ENCODE measurements at regions not wholly inside any gene's neighbourhood (a gene's known extent, or its start where the extent isn't known, plus 50 kb on each side); places are given as distances from the start of the nearest gene placed in this dataset.
"Not testable (repeated sequence)": the region's sequence is repeated elsewhere in the genome, so short reads cannot be mapped to it uniquely, and the experiment has no call there.

DNA sequence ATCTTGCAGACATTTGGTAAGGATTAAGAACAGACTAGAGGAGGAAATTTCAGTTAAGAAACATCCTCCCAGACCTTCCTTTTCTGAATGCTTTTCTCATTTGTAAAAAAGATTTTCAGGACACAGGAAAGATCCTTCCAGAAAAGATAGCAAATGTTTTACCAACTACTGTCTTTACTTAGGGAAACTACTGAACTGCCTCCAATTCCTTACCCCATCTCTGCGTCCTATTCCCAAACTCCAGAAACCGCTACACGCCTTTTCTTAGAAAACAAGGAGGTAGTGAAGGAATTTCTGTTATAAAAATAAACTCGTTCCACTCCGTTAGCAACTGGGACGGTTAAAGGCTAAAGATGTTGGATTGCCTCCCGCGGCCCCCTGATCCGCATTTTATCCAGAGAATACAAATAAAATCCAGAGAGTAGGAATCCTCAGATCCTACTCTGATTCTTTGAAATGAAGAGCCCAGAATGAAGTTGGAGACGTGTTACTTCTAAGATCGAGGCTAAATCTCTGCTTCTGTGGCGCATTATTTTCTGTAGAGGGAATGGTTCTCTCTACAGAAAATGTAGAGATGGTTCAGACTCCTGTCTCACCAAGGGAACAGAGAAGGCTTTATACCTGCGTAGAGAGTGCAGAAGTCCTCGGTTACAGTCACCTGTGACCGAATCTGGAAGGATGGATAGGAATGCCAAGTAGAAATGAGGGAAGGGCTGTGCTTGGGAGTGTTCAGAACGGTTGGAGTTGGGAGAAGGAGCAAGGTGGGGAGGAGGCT lies 133.0 kb downstream of the GPX5 start:
- no peak for DNase-seq (ENCODE audit: low read depth)

DNA sequence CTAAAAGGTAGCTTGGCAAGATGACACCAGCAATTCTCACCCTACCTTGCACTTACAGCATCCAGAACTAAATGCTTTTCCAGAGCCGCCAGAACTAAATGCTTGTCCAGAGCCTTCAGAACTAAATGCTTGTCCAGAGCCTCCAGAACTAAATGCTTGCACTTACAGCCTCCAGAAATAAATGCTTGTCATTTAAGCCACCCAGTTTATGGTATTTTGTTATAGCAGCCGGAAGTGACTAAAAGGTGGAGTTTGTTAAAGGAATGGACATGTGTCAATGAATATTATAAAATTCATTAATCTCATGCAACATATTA lies 133.5 kb downstream of the GPX5 start:
- DNase-seq (ENCODE audit: low read depth) = no peak

DNA sequence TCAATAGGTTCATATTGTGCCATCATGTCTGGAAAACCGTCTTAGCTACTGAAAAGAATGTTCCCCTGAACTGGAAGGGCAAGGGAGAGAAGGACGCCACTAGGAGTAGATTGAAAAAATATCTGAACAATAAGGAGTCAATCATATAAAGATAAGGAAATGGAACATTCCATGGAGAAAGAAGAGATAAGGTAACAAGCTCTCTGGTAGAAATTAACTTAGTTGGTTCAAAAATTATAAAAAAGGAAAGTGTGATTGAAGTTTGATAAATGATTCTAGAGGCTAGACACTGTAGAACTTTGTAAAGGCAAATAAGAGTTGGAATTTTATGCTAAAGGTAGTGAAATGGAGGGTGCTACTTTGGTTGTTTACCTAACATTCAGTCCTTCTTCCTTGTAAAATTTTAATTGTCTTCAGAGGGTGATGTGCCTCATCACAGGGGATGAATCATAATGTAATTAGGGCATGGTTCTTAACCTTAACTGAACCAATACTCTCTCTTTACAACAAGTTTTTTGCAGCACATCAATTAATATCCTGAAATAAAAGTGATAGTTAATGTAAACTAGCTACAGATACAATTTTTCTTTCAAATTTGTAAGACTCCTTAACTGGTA lies 135.5 kb downstream of the GPX5 start:
- no peak for DNase-seq (ENCODE audit: low read depth)

DNA sequence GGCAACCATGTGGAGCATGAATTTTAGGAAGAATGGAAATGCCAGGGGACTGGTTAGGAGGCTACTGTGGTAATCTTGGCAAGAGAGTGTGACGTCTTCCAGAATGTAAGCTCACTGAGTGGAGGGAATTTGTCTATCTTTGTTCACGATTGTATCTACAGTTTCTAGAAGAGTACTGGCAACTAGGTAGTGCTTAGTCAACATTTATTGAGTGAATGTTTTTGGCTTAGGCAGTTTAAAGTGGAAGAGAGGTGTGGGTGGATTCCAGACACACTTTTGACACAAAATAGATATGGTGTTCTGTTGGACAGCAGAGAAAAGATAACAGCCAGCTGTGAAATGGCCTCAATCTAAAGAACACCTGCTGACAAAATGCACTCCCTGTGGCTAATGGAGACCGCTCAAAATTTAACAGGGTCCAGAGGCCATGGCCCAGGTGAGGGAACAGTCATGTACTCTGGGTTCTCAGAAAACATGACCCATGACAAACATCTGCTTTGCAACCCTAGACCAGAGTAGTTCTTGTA lies 139.3 kb downstream of the GPX5 start:
- no peak for DNase-seq (ENCODE audit: low read depth)

DNA sequence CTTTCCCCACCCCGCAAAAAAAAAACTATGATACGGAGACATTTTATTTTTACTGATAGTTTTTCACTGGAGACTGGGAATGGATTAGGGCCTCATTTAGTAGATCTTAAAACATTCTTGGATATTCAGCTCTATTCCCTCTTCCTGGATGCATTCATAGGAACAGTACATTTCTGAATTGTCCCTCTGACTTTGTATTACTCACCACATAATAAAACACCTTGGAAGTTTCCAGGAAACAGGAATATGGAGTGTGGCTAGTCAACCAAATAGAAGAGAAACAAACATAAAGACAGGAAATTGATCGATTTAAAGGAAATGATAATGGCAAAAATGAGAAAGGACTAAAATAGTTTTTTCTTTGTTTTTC lies 147.7 kb downstream of the GPX5 start:
- no peak for DNase-seq (ENCODE audit: low read depth)

DNA sequence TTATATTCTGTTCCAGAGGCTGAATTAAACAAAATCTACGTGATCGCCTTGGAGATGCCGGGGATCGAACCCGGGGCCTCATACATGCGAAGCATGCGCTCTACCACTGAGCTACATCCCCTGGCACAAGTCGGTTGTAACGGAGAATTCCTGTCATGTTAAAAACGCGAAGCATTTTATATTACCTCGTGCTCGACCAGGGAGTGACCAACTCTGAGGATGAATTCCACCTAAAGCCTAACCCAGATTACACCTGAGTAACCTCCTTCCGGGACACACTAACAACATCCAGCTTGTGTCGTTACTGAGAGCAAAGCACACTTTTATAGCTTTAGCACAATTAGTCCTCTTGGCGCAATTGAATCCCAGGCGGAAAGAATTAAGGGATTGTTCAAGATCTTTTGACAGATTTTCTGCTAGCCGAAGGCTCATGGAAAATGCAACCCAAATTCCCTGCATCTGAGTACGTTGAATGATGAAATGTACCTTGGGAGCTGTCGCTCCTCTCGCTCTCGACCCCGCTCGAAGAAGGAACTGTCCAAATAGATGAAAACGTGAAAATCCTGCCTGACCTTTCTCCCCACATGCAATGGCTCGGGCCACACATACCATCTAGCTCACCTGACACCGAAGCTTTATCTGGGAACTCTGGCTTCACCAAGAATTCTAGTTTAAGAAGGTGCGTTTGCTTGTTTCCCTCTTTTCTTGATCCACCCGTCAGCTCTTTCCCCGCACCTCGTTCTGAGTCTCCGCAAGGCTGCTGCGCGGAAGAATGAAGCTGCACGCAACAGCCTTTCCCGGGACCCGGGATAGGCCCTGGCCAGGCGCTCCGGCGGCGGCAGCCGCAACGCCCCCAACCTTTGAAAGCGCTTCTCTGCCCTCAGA lies 148.3 kb downstream of the GPX5 start:
- peak; percentile 20 for DNase-seq (ENCODE audit: low read depth)

DNA sequence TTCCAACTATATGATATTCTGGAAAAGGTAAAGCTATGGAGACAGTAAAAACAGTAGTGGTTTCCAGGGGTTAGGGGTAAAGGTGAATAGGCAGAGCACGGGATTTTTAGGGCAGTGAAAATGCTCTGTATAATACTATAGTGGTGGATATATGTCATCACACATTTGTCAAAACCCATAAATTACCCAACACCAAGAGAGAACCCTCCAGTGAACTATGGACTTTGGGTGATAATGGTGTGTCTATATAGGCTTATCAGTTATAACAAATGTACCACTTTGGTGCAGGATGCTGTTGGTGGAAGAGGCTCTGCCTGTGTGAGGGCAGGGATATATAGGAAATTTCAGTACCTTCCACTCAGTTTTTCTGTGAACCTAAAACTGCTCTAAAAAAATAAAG lies 149.9 kb downstream of the GPX5 start:
- DNase-seq (ENCODE audit: low read depth) = no peak

DNA sequence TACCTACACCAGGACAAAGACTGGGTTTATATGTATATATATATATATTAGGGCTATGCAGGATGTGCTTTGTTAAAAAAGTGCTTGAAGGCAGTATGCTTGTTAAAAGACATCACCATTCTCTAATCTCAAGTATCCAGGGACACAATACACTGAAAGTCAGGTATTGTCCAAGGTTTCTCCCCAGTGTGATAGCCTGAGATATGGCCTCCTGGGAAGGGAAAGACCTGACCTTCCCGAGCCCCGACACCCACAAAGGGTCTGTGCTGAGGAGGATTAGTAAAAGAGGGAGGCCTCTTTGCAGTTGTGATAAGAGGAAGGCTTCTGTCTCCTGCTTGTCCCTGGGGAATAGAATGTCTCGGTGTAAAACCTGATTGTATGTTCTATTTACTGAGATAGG lies 156.9 kb downstream of the GPX5 start:
- no peak for DNase-seq (ENCODE audit: low read depth)

DNA sequence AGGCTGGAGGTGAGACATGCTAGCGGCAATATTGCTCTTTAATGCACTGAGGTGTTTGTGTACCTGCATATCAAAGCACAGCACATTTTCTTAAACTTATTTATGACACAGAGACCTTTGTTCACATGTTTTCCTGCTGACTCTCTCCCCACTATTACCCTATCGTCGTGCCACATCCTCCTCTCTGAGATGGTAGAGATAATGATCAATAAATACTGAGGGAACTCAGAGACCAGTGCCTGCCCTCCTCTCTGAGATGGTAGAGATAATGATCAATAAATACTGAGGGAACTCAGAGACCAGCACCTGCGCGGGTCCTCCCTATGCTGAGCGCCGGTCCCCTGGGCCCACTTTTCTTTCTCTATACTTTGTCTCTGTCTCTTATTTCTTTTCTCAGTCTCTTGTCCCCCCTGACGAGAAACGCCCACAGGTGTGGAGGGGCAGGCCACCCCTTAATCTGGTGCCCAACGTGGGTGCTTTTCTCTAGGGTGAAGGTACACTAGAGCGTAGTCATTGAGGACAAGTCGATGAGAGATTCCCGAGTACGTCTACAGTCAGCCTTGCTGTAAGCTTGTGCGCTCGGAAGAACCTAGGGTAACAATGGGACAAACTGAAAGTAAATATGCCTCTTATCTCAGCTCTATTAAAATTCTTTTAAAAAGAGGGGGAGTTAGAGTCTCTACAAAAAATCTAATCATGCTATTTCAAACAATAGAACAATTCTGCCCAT lies 157.4 kb downstream of the GPX5 start:
- DNase-seq (ENCODE audit: low read depth) = not testable (repeated sequence)

DNA sequence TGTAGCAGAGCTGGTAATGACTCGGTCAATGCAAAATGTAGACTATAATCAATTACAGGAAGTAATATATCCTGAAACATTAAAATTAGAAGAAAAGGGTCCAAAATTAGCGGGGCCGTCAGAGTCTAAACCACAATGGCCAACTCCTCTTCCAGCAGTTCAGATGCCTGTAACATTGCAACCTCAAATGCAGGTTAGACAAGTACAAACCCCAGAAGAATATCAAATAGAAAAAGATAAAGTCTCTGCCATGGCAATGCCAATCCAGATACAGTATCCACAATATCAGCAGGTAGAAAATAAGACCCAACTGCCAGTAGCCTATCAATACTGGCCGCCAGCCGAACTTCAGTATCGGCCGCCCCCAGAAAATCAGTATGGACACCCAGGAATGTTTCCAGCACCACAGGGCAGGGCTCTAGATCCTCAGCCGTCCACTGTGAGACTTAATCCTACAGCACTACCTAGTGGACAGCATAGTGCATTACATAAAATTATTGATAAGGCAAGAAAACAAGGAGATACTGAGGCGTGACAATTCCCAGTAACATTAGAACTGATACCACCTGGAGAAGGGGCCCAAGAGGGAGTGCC lies 158.4 kb downstream of the GPX5 start:
- peak; percentile 22 for DNase-seq (ENCODE audit: low read depth)

DNA sequence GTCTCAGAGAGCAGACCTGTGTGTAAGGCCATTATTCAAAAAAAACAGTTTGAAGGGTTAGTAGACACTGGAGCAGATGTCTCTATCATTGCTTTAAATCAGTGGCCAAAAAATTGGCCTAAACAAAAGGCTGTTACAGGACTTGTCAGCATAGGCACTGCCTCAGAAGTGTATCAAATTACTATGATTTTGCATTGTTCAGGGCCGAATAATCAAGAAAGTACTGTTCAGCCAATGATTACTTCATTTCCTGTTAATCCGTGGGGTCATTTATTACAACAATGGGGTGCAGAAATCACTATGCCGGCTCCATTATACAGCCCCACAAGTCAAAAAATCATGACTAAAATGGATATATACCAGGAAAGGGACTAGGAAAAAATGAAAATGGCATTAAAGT lies 160.3 kb downstream of the GPX5 start:
- DNase-seq (ENCODE audit: low read depth) = not testable (repeated sequence)

DNA sequence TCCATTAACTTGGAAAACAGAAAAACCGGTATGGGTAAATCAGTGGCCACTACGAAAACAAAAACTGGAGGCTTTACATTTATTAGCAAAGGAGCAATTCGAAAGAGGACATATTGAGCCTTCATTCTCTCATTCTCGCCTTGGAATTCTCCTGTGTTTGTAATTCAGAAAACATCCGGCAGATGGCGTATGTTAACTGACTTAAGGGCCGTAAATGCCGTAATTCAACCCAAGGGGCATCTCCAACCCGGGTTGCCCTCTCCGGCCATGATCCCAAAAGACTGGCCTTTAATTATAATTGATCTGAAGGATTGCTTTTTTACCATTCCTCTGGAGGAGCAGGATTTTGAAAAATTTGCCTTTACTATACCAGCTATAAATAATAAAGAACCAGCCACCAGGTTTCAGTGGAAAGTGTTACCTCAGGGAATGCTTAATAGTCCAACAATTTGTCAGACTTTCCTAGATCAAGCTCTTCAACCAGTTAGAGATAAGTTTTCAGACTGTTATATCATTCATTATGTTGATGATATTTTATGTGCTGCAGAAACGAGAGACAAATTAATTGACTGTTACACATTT lies 160.9 kb downstream of the GPX5 start:
- DNase-seq (ENCODE audit: low read depth) = peak; percentile 42

DNA sequence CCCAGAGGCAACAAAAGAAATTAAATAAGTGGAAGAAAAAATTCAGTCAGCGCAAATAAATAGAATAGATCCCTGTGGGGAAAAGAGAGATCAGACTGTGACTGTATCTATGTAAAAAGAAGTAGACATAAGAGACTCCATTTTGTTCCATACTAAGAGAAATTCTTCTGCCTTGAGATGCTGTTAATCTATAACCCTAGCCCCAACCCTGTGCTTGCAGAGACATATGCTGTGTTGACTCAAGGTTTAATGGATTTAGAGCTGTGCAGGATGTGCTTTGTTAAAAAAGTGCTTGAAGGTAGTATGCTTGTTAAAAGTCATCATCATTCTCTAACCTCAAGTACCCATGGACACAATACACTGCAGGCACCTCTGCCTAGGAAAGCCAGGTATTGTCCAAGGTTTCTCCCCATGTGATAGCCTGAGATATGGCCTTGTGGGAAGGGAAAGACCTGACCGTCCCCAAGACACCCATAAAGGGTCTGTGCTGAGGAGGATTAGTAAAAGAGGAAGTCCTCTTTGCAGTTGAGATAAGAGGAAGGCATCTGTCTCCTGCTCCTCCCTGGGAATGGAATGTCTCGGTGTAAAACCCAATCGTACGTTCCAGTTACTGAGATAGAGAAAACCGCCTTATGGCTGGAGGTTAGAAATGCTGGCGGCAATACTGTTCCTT lies 161.8 kb downstream of the GPX5 start:
- DNase-seq (ENCODE audit: low read depth) = not testable (repeated sequence)

DNA sequence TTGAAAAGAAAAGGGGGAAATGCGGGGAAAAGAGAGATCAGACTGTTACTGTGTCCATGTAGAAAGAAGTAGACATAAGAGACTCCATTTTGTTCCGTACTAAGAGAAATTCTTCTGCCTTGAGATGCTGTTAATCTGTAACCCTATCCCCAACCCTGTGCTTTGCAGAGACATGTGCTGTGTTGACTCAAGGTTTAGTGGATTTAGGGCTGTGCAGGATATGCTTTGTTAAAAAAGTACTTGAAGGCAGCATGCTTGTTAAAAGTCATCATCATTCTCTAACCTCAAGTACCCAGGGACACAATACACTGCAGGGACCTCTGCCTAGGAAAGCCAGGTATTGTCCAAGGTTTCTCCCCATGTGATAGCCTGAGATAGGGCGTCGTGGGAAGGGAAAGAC lies 166.3 kb downstream of the GPX5 start:
- DNase-seq (ENCODE audit: low read depth) = not testable (repeated sequence)

DNA sequence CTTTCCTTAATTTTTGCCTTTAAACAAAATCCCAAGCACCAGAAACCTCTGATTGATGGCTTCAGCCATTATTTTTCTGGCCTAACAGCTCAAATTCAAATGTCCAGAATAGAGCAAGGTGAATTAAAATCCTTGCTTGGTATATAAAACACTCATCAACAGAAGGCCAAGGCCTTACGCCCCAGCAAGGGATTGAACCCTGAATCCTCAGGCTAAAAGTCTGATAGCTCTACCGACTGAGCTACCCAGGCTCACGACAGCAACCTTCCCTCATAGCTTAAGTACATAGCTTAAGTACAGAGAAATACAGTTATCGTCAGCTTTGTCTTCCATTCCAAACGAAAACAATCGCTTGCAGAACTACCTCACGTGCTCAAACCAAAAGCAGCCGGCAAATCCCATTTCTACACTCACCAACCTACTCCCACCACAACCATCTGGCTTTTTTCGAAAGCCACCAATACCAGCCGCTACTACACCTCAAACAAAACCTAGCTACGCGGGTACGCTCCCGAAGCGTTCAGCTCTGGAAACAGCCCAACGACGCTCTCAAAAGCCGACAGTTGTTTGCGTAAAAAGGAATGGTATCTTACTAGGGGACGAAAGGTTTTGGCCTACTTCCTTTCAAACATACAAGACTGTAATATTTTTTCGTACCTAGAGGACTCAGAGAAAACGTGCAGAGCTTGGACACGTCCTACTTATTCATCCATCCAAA lies 167.5 kb downstream of the GPX5 start:
- no peak for DNase-seq (ENCODE audit: low read depth)

DNA sequence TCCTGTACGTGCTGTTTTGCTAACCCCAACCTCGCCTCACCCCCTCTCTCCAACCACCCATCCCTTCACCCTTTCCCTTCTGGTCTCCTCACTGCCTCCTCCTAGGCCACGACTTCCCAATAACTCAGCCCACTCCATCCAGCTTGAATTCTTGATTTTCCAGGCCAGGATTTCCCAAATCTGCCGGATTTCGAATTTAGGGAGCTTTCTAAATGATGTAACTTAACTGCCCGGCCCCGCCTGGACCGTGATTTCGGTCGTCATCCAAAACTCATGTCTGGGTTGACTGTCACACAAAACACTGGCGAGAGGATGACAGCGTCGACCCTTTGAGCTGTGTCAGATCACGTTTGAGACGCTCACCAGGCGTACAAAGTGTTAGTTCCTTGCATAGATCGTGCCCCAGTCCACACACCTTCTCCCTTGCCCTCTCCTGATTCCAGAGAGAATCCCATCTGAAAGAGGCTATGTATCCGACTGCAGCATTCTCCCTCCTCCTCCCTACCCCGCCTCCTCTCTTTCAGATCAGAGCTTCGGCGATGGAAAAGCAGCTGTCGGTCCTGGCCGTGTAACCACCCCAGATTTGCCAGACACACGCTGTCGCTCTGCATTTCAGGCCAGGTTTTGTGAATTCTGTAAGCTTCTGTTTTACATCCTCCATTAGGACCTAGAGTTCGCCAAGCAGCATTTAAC lies 168.2 kb downstream of the GPX5 start:
- no peak for DNase-seq (ENCODE audit: low read depth)

DNA sequence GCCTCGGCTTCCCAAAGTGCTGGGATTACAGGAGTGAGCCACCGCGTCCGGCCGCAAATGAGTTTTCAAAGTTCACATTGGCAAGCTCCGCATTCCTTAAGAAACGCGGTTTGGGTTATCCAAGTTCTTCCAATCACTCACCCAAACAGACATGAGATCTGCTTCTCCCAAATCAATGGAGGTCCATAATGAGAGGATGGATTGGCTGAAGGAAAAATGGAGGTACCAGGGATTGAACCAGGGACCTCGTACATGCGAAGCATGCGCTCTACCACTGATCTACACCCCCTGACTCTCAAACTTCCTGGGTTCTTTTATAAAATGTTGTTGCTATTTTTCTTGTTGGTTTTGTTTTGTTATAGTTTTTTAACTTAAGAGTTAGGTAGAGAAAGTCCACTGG lies 170.0 kb downstream of the GPX5 start:
- DNase-seq (ENCODE audit: low read depth) = no peak

DNA sequence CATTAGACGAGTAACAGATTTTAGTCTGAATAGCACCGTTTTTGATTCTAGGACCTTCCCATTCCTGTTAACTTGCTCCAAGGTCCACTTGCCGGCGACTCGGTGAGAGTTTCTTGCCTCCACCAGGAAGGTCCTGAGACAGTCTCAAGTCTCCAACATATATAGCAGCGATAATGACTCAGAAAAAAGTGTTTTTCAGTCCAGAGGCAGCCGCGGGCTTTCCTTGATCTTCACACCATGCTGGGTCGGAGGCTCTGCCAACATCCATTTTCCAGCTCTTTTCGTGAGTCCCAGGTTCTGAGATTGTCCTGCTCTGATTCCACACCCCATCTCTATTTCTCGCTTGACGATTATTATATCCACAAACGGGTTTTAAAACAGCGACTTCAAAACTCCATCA lies 170.5 kb downstream of the GPX5 start:
- no peak for DNase-seq (ENCODE audit: low read depth)

DNA sequence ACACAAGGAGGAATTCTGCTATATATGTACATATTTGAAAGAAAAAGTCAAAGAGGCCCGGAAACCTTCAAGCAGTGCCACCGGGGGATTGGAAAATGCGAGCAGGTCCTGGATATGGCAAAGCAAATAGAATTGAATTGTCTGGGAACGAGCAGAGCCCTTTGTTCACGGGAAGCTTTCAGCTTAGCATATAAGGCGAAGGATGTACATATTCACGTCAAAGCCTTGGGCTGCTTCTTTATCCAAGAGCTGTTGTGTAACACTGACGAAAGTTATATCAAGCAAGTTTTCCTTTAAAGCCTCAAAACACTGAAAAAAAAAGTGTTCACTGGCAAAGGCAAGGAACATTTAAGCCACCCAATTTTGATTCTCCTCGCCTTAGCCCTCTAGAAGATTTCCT lies 171.0 kb downstream of the GPX5 start:
- DNase-seq (ENCODE audit: low read depth) = no peak

Data from stromal cell of bone marrow (primary cell).